Ammon's horn (tissue), 1 donor: ENCODE measurements at regions not wholly inside any gene's neighbourhood (a gene's known extent, or its start where the extent isn't known, plus 50 kb on each side); places are given as distances from the start of the nearest gene placed in this dataset.

ENCODE experiments used
- DNase-seq: peaks from one replicate; pipeline ENCODE4 v3.0.0-alpha.2; 2016; ENCODE audit warnings: low spot score

- no peak for DNase-seq
Observed at GRCh38 chr1:25036117-25036546, 106.1 kb upstream of the RUNX3 start.

- no peak for DNase-seq
Observed at GRCh38 chr1:25035523-25036116, 105.5 kb upstream of the RUNX3 start.

GRCh38 chr1:25034736-25035522 lies 104.9 kb upstream of the RUNX3 start:
- no peak for DNase-seq

- peak; percentile 79 for DNase-seq
Observed at GRCh38 chr1:25033828-25034705, 104.0 kb upstream of the RUNX3 start.

- no peak for DNase-seq
Observed at GRCh38 chr1:25033030-25033827, 103.2 kb upstream of the RUNX3 start.

- no peak for DNase-seq
Observed at GRCh38 chr1:25031966-25032667, 102.0 kb upstream of the RUNX3 start.

- DNase-seq: no peak
Observed at GRCh38 chr1:25031601-25031965, 101.5 kb upstream of the RUNX3 start.

GRCh38 chr1:25030674-25031589 lies 100.9 kb upstream of the RUNX3 start:
- no peak for DNase-seq

GRCh38 chr1:25030012-25030411 lies 99.9 kb upstream of the RUNX3 start:
- DNase-seq: no peak

- DNase-seq: no peak
Observed at GRCh38 chr1:25028907-25029599, 99.0 kb upstream of the RUNX3 start.

- no peak for DNase-seq
Observed at GRCh38 chr1:25028587-25028906, 98.5 kb upstream of the RUNX3 start.

- no peak for DNase-seq
Observed at GRCh38 chr1:25027822-25028586, 97.9 kb upstream of the RUNX3 start.

GRCh38 chr1:25026730-25027450 lies 96.8 kb upstream of the RUNX3 start:
- no peak for DNase-seq

- DNase-seq: no peak
Observed at GRCh38 chr1:25026304-25026703, 96.2 kb upstream of the RUNX3 start.

- no peak for DNase-seq
Observed at GRCh38 chr1:25024615-25025350, 94.7 kb upstream of the RUNX3 start.

- no peak for DNase-seq
Observed at GRCh38 chr1:25023826-25024225, 93.8 kb upstream of the RUNX3 start.

- DNase-seq: no peak
Observed at GRCh38 chr1:25023190-25023578, 93.1 kb upstream of the RUNX3 start.
